AG09319 (cell line): ENCODE measurements at regions not wholly inside any gene's neighbourhood (a gene's known extent, or its start where the extent isn't known, plus 50 kb on each side); places are given as distances from the start of the nearest gene placed in this dataset.

Experiments used
- DNase-seq: peaks from one replicate; pipeline ENCODE4 v3.0.0-alpha.2; 2010; ENCODE audit warnings: low read depth; ENCODE audit errors: extremely low read depth
- CTCF ChIP-seq: IDR thresholded peaks from 2 replicates; pipeline ENCODE4 v1.5.1; 2011; ENCODE audit warnings: low read depth, mild to moderate bottlenecking, inconsistent platforms, low read length, moderate library complexity

GRCh38 chr12:127268706-127269425, 998.1 kb upstream of the TMEM132C start:
- DNase-seq, result no peak
- TF ChIP-seq CTCF, result no peak

GRCh38 chr12:127270193-127270592, 996.8 kb upstream of the TMEM132C start:
- DNase-seq, result peak; percentile 47
- TF ChIP-seq CTCF, result no peak; the same call in 1 of the 2 replicates

- no peak for TF ChIP-seq CTCF
- DNase-seq, result no peak
Observed at GRCh38 chr12:127271776-127272175, 995.2 kb upstream of the TMEM132C start.

GRCh38 chr12:127272864-127273263, 994.1 kb upstream of the TMEM132C start:
- no peak for TF ChIP-seq CTCF
- DNase-seq, result peak; percentile 46

GRCh38 chr12:127273626-127274025, 993.3 kb upstream of the TMEM132C start:
- TF ChIP-seq CTCF, result no peak
- DNase-seq, result no peak

GRCh38 chr12:127275416-127275815, 991.6 kb upstream of the TMEM132C start:
- DNase-seq, result no peak
- no peak for TF ChIP-seq CTCF

GRCh38 chr12:127277882-127278281, 989.1 kb upstream of the TMEM132C start:
- TF ChIP-seq CTCF, result no peak
- no peak for DNase-seq
